ENCODE measurements at regions not wholly inside any gene's neighbourhood (a gene's known extent, or its start where the extent isn't known, plus 50 kb on each side); places are given as distances from the start of the nearest gene placed in this dataset.
A peak's percentile ranks its signal among the peaks of the same experiment; 100 is the strongest.

DNA sequence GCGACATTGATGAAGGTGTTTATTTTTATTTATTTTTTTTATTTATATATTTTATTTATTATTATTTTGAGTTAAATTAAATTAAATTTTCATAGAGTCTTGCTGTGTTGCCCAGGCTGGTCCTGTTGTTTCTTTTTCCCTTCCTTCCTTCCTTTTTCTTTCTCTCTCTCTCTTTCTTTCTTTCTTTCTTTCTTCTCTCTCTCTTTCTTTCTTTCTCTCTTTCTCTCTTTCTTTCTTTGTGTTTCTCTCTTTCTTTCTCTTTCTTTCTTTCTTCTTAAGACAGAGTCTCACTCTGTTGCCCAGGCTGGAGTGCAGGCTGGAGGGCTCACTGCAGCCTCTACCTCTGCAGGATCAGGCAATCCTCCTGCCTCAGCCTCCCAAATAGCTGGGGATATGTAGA lies 84.7 kb upstream of the AKAP12 start:
- peaks cover 0 to 6% of the 10 kb centered on the region in 2 experiments; a peak in 2 of 4 replicates for H3K4me1 Mint-ChIP-seq
- WGBS (ENCODE audit: extremely low coverage, insufficient read length, low lambda C conversion rate): no CpG with 5 or more reads among the region's 1 CpG
- H3K9ac ChIP-seq (ENCODE audit: extremely low read depth, insufficient read length, low read length): no peak overlapping the region
- H2BK5ac ChIP-seq (ENCODE audit: insufficient read length, low read length): no peak overlapping the region
- TF ChIP-seq, protein P1, sequence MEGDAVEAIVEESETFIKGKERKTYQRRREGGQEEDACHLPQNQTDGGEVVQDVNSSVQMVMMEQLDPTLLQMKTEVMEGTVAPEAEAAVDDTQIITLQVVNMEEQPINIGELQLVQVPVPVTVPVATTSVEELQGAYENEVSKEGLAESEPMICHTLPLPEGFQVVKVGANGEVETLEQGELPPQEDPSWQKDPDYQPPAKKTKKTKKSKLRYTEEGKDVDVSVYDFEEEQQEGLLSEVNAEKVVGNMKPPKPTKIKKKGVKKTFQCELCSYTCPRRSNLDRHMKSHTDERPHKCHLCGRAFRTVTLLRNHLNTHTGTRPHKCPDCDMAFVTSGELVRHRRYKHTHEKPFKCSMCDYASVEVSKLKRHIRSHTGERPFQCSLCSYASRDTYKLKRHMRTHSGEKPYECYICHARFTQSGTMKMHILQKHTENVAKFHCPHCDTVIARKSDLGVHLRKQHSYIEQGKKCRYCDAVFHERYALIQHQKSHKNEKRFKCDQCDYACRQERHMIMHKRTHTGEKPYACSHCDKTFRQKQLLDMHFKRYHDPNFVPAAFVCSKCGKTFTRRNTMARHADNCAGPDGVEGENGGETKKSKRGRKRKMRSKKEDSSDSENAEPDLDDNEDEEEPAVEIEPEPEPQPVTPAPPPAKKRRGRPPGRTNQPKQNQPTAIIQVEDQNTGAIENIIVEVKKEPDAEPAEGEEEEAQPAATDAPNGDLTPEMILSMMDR (conservative IDR thresholded peaks at IDR 0.05): no peak
- no peak overlapping the region for H3K56ac ChIP-seq (ENCODE audit: insufficient read length, low read depth, low read length)
- no peaks in the 10 kb centered on the region for H3K79me2 ChIP-seq (ENCODE audit: insufficient read depth, low read length)
- no peaks in the 10 kb centered on the region for H3K27me3 ChIP-seq (ENCODE audit: insufficient read depth, low read length)
- no peak overlapping the region for H2BK12ac ChIP-seq (ENCODE audit: insufficient read length, low read depth, low read length)
- H4K8ac ChIP-seq (replicated peaks; ENCODE audit: insufficient read length, low read depth, low read length): no peak overlapping the region
- no peak overlapping the region for H4K91ac ChIP-seq (ENCODE audit: insufficient read length, low read depth, low read length)
- no peak overlapping the region for H2AFZ ChIP-seq (ENCODE audit: low read length)
- H3K4me3 Mint-ChIP-seq: no peak overlapping the region
- no peaks in the 10 kb centered on the region for H3K4me1 ChIP-seq (ENCODE audit: insufficient read depth, low read length)
- no peaks in the 10 kb centered on the region for H3K9me3 Mint-ChIP-seq
- no peak overlapping the region for H3K18ac ChIP-seq (ENCODE audit: insufficient read length, low read depth, low read length)
- H4K20me1 ChIP-seq (ENCODE audit: control insufficient read depth, insufficient read depth, insufficient read length): no peaks in the 10 kb centered on the region
- H2BK120ac ChIP-seq (ENCODE audit: low read depth, low read length, poor library complexity, severe bottlenecking): no peak overlapping the region
- no peak overlapping the region for H2AK5ac ChIP-seq (ENCODE audit: insufficient read length, low read length)
- H3K27me3 Mint-ChIP-seq (ENCODE audit: low read depth): no peaks in the 10 kb centered on the region; the same call in 1 of the 2 replicates
- H3K79me1 ChIP-seq (ENCODE audit: insufficient read depth, low read depth, low read length, poor library complexity, severe bottlenecking): no peaks in the 10 kb centered on the region
- no peak overlapping the region for H3K4ac ChIP-seq (ENCODE audit: low read depth, low read length)
- H3T11ph ChIP-seq (ENCODE audit: low read length): no peak overlapping the region
- no peak overlapping the region for H3K4me2 ChIP-seq (ENCODE audit: insufficient read depth, insufficient read length, low read length)
- H3K27ac Mint-ChIP-seq: peak overlapping the region in 1 of 3 experiments; percentile 72; a peak in 1 of 7 replicates
- no peak overlapping the region for H3K14ac ChIP-seq (ENCODE audit: insufficient read depth, low read length)
- H4K5ac ChIP-seq (ENCODE audit: insufficient read length, low read depth, low read length): no peak overlapping the region
- H3K36me3 Mint-ChIP-seq (ENCODE audit: insufficient read depth in 1 of 3, low read depth in 3 of 3): no peaks in the 10 kb centered on the region
- no peak overlapping the region for H3K27ac ChIP-seq (ENCODE audit: insufficient read length, low read depth, low read length)
- H2BK15ac ChIP-seq (ENCODE audit: low read depth, low read length): no peak overlapping the region
- no peak overlapping the region for H3K23ac ChIP-seq (ENCODE audit: insufficient read length, low read depth, low read length)
- no peaks in the 10 kb centered on the region for H3K9me3 ChIP-seq (ENCODE audit: control insufficient read depth, low read depth, low read length)
- H2BK20ac ChIP-seq (ENCODE audit: low read depth, low read length, poor library complexity, severe bottlenecking): no peak overlapping the region
- DNase-seq: no peak
- no peaks in the 10 kb centered on the region for H3K23me2 ChIP-seq (ENCODE audit: insufficient read length, low read depth, low read length, poor library complexity, severe bottlenecking)

Measured in H9 (cell line).